NB4 (cell line): ENCODE measurements at regions not wholly inside any gene's neighbourhood (a gene's known extent, or its start where the extent isn't known, plus 50 kb on each side); places are given as distances from the start of the nearest gene placed in this dataset.
A peak's percentile ranks its signal among the peaks of the same experiment; 100 is the strongest.

Source experiments
- DNase-seq: peaks from one replicate; pipeline ENCODE4 v3.0.0; 2010; ENCODE audit warnings: low read depth
- H3K4me3 ChIP-seq: one replicate; pipeline ENCODE4 v1.5.1; 2011; ENCODE audit warnings: mild to moderate bottlenecking, low read depth, low read length, moderate library complexity
- CTCF ChIP-seq: IDR thresholded peaks from one replicate; pipeline ENCODE4 v1.5.1; 2012; ENCODE audit warnings: low read depth, low read length
- MYC ChIP-seq: IDR thresholded peaks from 2 replicates; pipeline ENCODE4 v1.6.1; 2011; ENCODE audit warnings: low read depth, low read length
- POLR2A ChIP-seq: IDR thresholded peaks from 2 replicates; pipeline ENCODE4 v1.6.1; 2011; ENCODE audit warnings: mild to moderate bottlenecking; ENCODE audit not compliant: insufficient read length; ENCODE audit errors: extremely low read depth
- TF ChIP-seq, protein P1 (sequence below): IDR thresholded peaks from 2 replicates; pipeline ENCODE4 v1.6.1; 2011; ENCODE audit warnings: low read depth, low read length

DNA sequence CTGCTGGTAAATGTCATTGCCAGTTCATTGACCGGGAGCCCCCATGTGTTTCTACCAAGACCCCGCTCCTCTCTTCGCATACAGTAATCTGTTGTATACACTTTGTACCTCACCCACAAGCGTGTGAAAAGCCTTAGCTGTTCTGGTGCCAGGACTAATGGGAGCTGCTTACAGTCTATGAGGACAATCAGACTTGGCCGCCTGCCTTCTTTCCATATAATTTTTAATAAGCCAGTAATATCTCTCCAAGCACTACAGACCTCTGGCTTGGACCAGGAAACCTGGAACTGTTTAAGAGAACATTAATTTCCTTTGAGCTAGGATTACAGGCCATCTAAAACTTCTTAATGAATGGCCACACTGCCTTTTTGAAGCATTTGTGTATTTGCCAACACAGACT, 149.7 kb upstream of the MSX1 start:
- no peak overlapping the region for H3K4me3 ChIP-seq
- no peak for TF ChIP-seq MYC
- no peak for TF ChIP-seq CTCF
- TF ChIP-seq POLR2A = no peak
- TF ChIP-seq, protein P1, sequence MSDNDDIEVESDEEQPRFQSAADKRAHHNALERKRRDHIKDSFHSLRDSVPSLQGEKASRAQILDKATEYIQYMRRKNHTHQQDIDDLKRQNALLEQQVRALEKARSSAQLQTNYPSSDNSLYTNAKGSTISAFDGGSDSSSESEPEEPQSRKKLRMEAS = no peak
- no peak for DNase-seq

DNA sequence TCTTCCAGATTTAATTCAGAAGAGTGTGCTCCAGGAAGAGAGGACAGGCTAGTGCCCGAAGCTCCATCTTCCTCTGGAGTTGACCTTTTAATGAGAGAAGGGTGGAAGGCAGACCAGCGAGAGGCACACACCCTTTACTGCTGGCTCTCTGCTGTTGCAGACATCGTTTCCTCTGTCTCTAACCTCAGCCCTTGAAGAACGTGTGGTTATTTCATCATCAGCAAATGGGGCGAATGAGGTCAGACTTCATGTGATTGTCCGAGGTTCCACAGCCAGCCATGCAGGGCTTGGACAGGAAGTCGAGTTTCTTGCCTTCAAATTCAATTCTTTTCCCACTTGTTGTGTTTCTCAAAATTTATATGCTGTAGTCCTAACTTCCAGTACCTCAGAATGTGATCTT, 155.2 kb upstream of the MSX1 start:
- TF ChIP-seq CTCF (no peak), MYC (peak; percentile 93), POLR2A (no peak)
- TF ChIP-seq, protein P1 = peak; percentile 92
- peak; percentile 93 for DNase-seq

DNA sequence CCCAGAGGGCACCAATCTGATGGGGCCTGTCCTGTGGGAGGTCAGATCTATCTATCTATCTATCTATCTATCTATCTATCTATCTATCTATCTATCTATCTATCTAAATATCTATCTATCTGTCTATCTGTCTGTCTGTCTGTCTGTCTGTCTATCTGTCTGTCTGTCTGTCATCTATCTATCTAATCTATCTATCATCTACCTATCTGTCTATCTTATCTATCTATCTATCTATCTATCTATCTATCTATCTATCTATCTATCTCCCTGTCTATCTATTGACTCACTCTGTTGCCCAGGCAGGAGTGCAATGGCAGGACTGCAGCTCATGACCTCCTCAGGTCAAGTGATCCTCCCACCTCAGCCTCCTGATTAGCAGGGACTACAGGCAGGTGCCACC, 155.7 kb upstream of the STX18 start:
- DNase-seq = no peak
- TF ChIP-seq MYC (no peak), POLR2A (no peak), CTCF (no peak)
- TF ChIP-seq, protein P1 = no peak
- H3K4me3 ChIP-seq = no peak overlapping the region

More for the DNA sequence above, 155.2 kb upstream of the MSX1 start:
- no peak overlapping the region for H3K4me3 ChIP-seq

- no peak for DNase-seq
- TF ChIP-seq POLR2A = no peak
- TF ChIP-seq, protein P1 = no peak
- TF ChIP-seq CTCF = no peak
- no peak for TF ChIP-seq MYC
- H3K4me3 ChIP-seq = no peak overlapping the region
Observed at GRCh38 chr4:4696530-4696929, 154.7 kb upstream of the STX18 start.

- TF ChIP-seq, protein P1 = no peak
- no peak for TF ChIP-seq MYC
- no peak for TF ChIP-seq POLR2A
- no peak for TF ChIP-seq CTCF
- DNase-seq = no peak
Observed at GRCh38 chr4:4695497-4695896, 153.6 kb upstream of the STX18 start.

DNA sequence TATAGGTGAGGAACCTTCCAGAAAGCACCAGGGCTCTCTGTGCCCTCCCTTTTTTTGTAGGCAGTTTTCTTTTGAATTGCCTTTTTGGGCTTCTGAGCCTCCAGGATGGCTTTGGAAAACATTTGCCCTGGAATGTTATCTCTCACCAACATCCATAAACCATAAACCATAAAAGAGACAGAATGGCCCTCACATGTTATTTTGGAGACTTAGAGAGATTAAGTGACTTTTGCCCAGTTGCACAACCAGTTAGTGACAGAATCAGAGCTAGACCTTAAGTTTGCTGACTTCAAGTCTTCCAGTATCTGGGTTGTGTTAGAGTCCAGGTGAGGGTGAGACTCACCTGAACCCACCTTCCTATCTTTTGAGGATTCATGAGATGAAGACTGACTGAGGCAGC, 153.0 kb upstream of the STX18 start:
- no peak overlapping the region for H3K4me3 ChIP-seq
- no peak for DNase-seq
- TF ChIP-seq CTCF = no peak
- TF ChIP-seq POLR2A = no peak
- TF ChIP-seq MYC = no peak
- TF ChIP-seq, protein P1 = no peak

More at GRCh38 chr4:4695497-4695896, 153.6 kb upstream of the STX18 start:
- H3K4me3 ChIP-seq = no peak overlapping the region
